A673 (cell line): ENCODE measurements at regions not wholly inside any gene's neighbourhood (a gene's known extent, or its start where the extent isn't known, plus 50 kb on each side); places are given as distances from the start of the nearest gene placed in this dataset.

Source experiments
- BruUV-seq: library from RNA; stranded (reverse); fragments of 400-500 nt; replicated peaks from 2 replicates; lab custom pipeline; 2021; lab: Mats Ljungman, UMichigan
- CTCF ChIA-PET: fragments of 300-600 bp; sonication (Branson Sonifier 250); formaldehyde crosslinking; loops from one replicate; lab custom pipeline; 2022; ENCODE audit warnings: antibody characterized with exemption; lab: Charles Lee
- POLR2A ChIA-PET: fragments of 300-600 bp; sonication (Branson Sonifier 250); formaldehyde crosslinking; loops from one replicate; lab custom pipeline; 2022; ENCODE audit warnings: antibody characterized with exemption; ENCODE audit not compliant: low non-redundant PET; lab: Charles Lee
- DNase-seq: peaks from one replicate; pipeline ENCODE4 v3.0.0-alpha.2; 2015; ENCODE audit warnings: low spot score
- H3K27ac ChIP-seq: fragments of 200-600 bp; sonication (generic); 2 replicates; pipeline ENCODE4 v1.5.1; 2016; ENCODE audit warnings: mixed run types, low read depth, mild to moderate bottlenecking, mixed read lengths, antibody characterized with exemption, low read length; ENCODE audit not compliant: poor library complexity, severe bottlenecking
- H3K27me3 ChIP-seq: fragments of 200-600 bp; sonication (generic); replicated peaks from 2 replicates; pipeline ENCODE4 v1.6.1; 2017; ENCODE audit warnings: mixed run types, low read depth, mild to moderate bottlenecking, mixed read lengths, antibody characterized with exemption, low read length; ENCODE audit not compliant: insufficient read depth, poor library complexity
- H3K36me3 ChIP-seq: fragments of 200-600 bp; sonication (generic); 2 replicates; pipeline ENCODE4 v1.6.1; 2016; ENCODE audit warnings: mixed run types, mild to moderate bottlenecking, mixed read lengths, antibody characterized with exemption, low read length; ENCODE audit not compliant: insufficient read depth, poor library complexity, severe bottlenecking
- H3K4me1 ChIP-seq: fragments of 200-600 bp; sonication (generic); 2 replicates; pipeline ENCODE4 v1.6.1; 2017; ENCODE audit warnings: mixed run types, mild to moderate bottlenecking, mixed read lengths, antibody characterized with exemption, low read length; ENCODE audit not compliant: insufficient read depth, poor library complexity, severe bottlenecking
- H3K4me3 ChIP-seq: fragments of 200-600 bp; sonication (generic); 2 replicates; pipeline ENCODE4 v1.5.1; 2016; ENCODE audit warnings: low read depth, mixed run types, mild to moderate bottlenecking, mixed read lengths, low read length; ENCODE audit not compliant: poor library complexity, severe bottlenecking
- H3K9me3 ChIP-seq: fragments of 200-600 bp; sonication (generic); 2 replicates; pipeline ENCODE4 v1.6.1; 2016; ENCODE audit warnings: mixed run types, low read depth, mild to moderate bottlenecking, mixed read lengths, antibody characterized with exemption, low read length; ENCODE audit not compliant: poor library complexity, severe bottlenecking
- CTCF ChIP-seq: fragments of 300-800, 200-600 bp; sonication (generic); conservative IDR thresholded peaks from 2 replicates; pipeline ENCODE4 v1.5.1; 2017; ENCODE audit warnings: low read depth, mild to moderate bottlenecking, antibody characterized with exemption, low read length, moderate library complexity, mixed read lengths
- EZH2 ChIP-seq: fragments of 200-600 bp; sonication (generic); IDR thresholded peaks from 2 replicates; pipeline ENCODE4 v1.6.1; 2017; ENCODE audit warnings: borderline replicate concordance, low read depth, mild to moderate bottlenecking, mixed read lengths, antibody characterized with exemption, low read length; ENCODE audit not compliant: poor library complexity, severe bottlenecking
- intact Hi-C: fragments of 100-400 bp; cut with micrococcal nuclease; formaldehyde crosslinking; loops from one replicate; pipeline ENCODE4 v1.10.0; 2022; ENCODE audit not compliant: unreplicated experiment

GRCh38 chr4:151820004-151820403 lies 59.2 kb upstream of the GATB start:
- TF ChIP-seq EZH2 (no peak), CTCF (no peak)
- H3K4me3 ChIP-seq: no peak overlapping the region
- ChIA-PET POLR2A (no interaction called here), CTCF (no interaction called here)
- intact Hi-C loops: no loop called here
- no peaks in the 10 kb centered on the region for H3K9me3 ChIP-seq
- no peak for DNase-seq
- peaks cover 17% of the 10 kb centered on the region for H3K27me3 ChIP-seq
- H3K36me3 ChIP-seq: no peaks in the 10 kb centered on the region
- H3K4me1 ChIP-seq: no peaks in the 10 kb centered on the region
- no TSS peak for BruUV-seq
- no peak overlapping the region for H3K27ac ChIP-seq

GRCh38 chr4:151811403-151811802 lies 50.6 kb upstream of the GATB start:
- no peaks in the 10 kb centered on the region for H3K36me3 ChIP-seq
- no peaks in the 10 kb centered on the region for H3K27me3 ChIP-seq
- CTCF ChIA-PET: no interaction called here
- H3K4me3 ChIP-seq: no peak overlapping the region
- POLR2A ChIA-PET: no interaction called here
- BruUV-seq: no TSS peak
- H3K4me1 ChIP-seq: no peaks in the 10 kb centered on the region
- no peak overlapping the region for H3K27ac ChIP-seq
- intact Hi-C loops: no loop called here
- peak; percentile 3 for DNase-seq
- no peaks in the 10 kb centered on the region for H3K9me3 ChIP-seq
- no peak for TF ChIP-seq CTCF
- TF ChIP-seq EZH2: no peak
